Dedifferentiated amniotic fluid mesenchymal stem cell (primary cell): ENCODE measurements at regions not wholly inside any gene's neighbourhood (a gene's known extent, or its start where the extent isn't known, plus 50 kb on each side); places are given as distances from the start of the nearest gene placed in this dataset.

Experiments
- DNase-seq: peaks from one replicate; pipeline ENCODE4 v3.0.0-alpha.2; 2016; ENCODE audit errors: extremely low spot score

GRCh38 chr13:22226086-22226485, 555.2 kb downstream of the FGF9 start:
- no peak for DNase-seq

GRCh38 chr13:22227895-22228294, 557.0 kb downstream of the FGF9 start:
- DNase-seq = no peak

- no peak for DNase-seq
These were observed 559.0 kb downstream of the FGF9 start for GRCh38 chr13:22229916-22230315.

GRCh38 chr13:22232186-22232585, 561.3 kb downstream of the FGF9 start:
- DNase-seq = no peak

- DNase-seq = no peak
These were observed 564.5 kb downstream of the FGF9 start for GRCh38 chr13:22235285-22235949.

- no peak for DNase-seq
These were observed 565.0 kb downstream of the FGF9 start for GRCh38 chr13:22235950-22236290.

GRCh38 chr13:22238269-22238668, 567.4 kb downstream of the FGF9 start:
- no peak for DNase-seq

GRCh38 chr13:22240716-22241115, 569.8 kb downstream of the FGF9 start:
- no peak for DNase-seq

- no peak for DNase-seq
These were observed 572.7 kb downstream of the FGF9 start for GRCh38 chr13:22243469-22244163.

GRCh38 chr13:22252281-22252830, 581.5 kb downstream of the FGF9 start:
- no peak for DNase-seq

GRCh38 chr13:22253107-22253506, 582.2 kb downstream of the FGF9 start:
- DNase-seq = no peak

GRCh38 chr13:22256111-22256639, 585.3 kb downstream of the FGF9 start:
- DNase-seq = no peak

- no peak for DNase-seq
These were observed 591.4 kb downstream of the FGF9 start for GRCh38 chr13:22262001-22262885.

GRCh38 chr13:22263185-22263584, 592.3 kb downstream of the FGF9 start:
- no peak for DNase-seq

- DNase-seq = no peak
These were observed 594.7 kb downstream of the FGF9 start for GRCh38 chr13:22265563-22265962.

- DNase-seq = no peak
These were observed 600.0 kb downstream of the FGF9 start for GRCh38 chr13:22270881-22271280.

GRCh38 chr13:22271903-22272302, 601.0 kb downstream of the FGF9 start:
- DNase-seq = no peak

- no peak for DNase-seq
These were observed 604.5 kb downstream of the FGF9 start for GRCh38 chr13:22275393-22275792.

- no peak for DNase-seq
These were observed 605.7 kb downstream of the FGF9 start for GRCh38 chr13:22276616-22277015.

- no peak for DNase-seq
These were observed 607.6 kb downstream of the FGF9 start for GRCh38 chr13:22278336-22278929.

- no peak for DNase-seq
These were observed 615.0 kb downstream of the FGF9 start for GRCh38 chr13:22285867-22286266.

- DNase-seq = no peak
These were observed 615.5 kb downstream of the FGF9 start for GRCh38 chr13:22286338-22286737.
